Erythroblast (primary cell): ENCODE measurements at regions not wholly inside any gene's neighbourhood (a gene's known extent, or its start where the extent isn't known, plus 50 kb on each side); places are given as distances from the start of the nearest gene placed in this dataset.

Experiments
- DNase-seq, 2 experiments: peaks; one replicate each; lab custom pipeline; 2025; lab: John Stamatoyannopoulos, UW
- GATA1 ChIP-seq: IDR thresholded peaks from 2 replicates; pipeline ENCODE4 v1.6.1; 2011; ENCODE audit warnings: low read depth, mild to moderate bottlenecking, control low read depth, low read length, moderate library complexity
- POLR2A ChIP-seq: IDR thresholded peaks from 2 replicates; pipeline ENCODE4 v1.6.1; 2011; ENCODE audit warnings: mild to moderate bottlenecking, low read length

- DNase-seq, result no peak
- TF ChIP-seq POLR2A, result no peak
- TF ChIP-seq GATA1, result no peak
Measured at GRCh38 chr4:151896880-151897279, 136.1 kb upstream of the GATB start.

GRCh38 chr4:151895671-151896070, 134.9 kb upstream of the GATB start:
- TF ChIP-seq GATA1, result no peak
- no peak for TF ChIP-seq POLR2A
- DNase-seq, result no peak

GRCh38 chr4:151894246-151894645, 133.4 kb upstream of the GATB start:
- no peak for TF ChIP-seq GATA1
- DNase-seq, result no peak

DNA sequence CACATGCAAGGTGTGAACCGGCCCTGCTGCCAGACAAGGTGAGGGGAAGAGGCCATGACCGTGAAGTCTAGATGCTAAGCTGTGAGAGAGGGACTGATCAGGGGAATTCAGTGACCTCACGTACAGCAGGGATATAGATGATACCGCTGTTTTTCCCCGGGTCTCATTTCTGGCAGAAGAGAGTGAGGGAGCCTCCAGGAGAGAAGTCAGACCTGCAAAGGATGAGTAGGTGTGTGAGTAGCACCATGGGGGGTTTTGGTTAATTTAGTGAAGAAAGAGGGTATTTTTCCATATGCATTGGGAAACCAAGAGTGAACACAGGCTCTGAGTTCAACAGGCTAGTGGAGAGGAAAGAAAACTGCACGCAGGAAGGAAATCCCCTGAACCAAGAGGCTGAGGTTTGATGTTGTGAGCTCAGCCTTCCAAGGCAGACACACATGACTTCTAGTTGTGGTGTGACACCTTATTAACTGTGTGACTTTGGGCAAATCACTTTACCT, 127.6 kb upstream of the GATB start:
- no peak for DNase-seq
- TF ChIP-seq GATA1 (no peak), POLR2A (no peak)

- no peak for DNase-seq
- TF ChIP-seq POLR2A, result no peak
- no peak for TF ChIP-seq GATA1
Measured at GRCh38 chr4:151887816-151888180, 127.0 kb upstream of the GATB start.

DNA sequence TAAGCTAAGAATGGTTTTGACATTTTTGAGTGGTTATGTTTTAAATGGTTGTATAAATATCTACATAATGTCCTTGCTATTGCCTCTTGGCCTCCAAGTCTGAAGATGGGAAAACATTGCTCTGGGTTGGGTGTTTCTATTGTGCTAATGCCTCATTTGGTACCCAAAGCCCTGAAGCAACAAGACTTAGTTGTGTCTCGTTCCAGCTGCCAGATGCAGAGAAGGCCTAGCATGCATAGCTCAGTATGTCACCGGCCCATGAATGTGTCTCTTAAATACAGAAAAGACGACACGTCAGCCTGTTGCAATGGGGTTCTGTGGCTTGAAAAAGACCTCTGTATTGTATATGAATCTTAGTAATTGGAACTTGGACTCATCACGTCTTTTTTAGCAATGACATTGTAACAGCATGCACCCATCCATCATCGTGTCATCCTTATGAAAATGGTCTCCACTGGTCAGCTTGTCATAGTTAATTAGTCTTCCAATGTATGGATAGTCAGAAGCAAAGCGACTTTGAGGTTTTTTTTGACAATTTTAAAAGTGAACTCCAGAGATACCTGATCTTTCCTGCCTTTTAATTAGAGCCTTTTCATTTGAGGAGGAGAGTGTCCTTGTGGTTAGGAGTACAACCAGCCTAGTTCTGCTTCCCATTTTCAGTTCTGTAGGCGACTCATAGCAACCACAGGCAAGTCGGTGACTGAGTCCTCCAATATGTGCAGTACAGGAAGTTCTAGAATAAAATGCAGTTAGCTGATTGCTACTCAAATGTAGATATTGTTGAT, 126.4 kb upstream of the GATB start:
- TF ChIP-seq POLR2A, result no peak
- no peak for TF ChIP-seq GATA1
- DNase-seq, result no peak

GRCh38 chr4:151885123-151885522, 124.3 kb upstream of the GATB start:
- TF ChIP-seq POLR2A (no peak), GATA1 (no peak)
- no peak for DNase-seq

GRCh38 chr4:151883747-151884146, 122.9 kb upstream of the GATB start:
- no peak for DNase-seq
- TF ChIP-seq GATA1, result no peak

- no peak for DNase-seq
Measured at GRCh38 chr4:151882072-151882803, 121.4 kb upstream of the GATB start.

DNA sequence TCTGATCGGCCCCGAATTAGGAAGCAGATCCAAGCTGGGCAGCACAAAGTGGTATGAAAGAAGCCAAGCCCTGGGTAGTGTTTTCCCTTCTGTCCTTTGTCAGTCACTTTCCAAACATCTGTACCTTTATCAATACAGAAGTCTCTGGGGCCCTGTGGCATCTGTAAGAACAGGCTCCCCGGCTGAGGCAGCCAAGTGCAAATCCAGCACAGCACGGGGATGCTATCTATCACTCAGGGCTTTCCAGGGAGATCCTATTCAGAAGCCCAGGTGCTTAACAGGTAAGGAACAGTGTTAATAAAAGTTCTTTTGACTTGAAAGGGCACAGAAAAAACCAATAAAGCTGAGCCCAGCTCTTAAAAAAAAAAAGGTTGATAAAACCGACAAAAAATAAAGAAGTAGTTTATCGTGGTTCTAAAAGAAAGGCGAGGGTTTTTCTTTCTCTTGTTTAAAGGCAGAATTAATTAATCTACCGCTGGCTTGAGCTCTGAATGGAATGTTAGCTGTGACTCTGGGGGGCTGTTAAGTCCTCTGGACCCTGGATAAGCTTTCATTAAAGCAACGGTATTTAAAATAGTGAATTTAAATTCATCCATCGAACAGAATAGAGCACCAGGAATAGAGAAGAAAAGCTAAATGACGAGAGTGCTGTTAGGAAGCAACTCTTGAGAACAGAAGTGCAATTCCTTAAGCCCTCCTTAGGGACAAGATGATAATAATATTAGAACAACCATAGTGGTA, 119.1 kb upstream of the GATB start:
- DNase-seq, result no peak
- TF ChIP-seq POLR2A, result no peak
- no peak for TF ChIP-seq GATA1

More at GRCh38 chr4:151882072-151882803, 121.4 kb upstream of the GATB start:
- TF ChIP-seq GATA1, result no peak
- TF ChIP-seq POLR2A, result no peak

DNA sequence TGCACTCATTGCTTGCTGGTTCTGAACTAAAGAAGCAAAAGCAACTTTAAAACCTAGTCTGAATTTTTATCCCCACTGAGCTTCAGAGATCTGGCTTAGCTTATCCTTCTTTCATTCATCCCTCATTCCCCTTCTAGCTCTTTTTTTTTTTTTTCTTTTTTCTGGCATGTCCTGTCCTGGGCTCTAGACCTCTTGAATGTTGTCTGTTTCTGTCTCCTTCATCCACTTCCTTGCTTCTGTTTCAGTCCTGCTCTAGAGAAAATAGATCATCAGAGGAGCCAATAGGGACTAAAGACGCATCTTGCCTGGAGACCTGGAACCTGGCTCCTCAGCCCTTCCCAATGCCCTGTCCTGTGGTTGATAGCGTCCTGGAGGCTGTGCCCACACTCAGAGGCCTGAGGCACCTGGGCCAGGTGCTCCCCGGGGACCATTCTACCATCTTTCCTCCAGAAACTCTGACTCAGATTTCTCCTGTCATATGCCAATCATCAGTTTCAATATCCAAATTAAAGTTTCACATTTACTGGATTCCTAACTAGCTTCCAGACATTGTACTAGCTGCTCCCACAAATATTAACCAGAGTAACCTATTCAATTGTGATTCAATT, 115.7 kb upstream of the GATB start:
- DNase-seq, result no peak
- TF ChIP-seq POLR2A, result no peak
- no peak for TF ChIP-seq GATA1

DNA sequence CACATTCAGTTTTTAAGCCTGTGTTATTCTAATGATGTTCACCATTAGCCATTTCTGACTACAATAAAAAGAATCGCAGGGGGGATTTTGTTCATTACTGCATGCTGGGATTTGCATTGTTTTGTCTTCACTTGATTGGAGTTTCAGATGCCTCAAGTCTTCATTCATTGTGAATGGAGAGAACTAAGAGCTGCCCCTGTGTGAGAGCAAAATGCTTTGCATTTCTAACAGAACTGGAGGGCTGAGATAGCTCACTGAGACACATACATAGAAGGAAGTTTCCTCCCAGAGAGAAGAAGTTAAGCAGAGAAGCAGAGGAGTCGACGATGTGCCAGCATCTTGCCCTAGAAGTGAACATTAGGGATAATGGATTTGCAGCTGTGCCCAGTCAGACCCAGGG, 113.5 kb upstream of the GATB start:
- no peak for DNase-seq
- TF ChIP-seq GATA1, result no peak
- TF ChIP-seq POLR2A, result no peak

DNA sequence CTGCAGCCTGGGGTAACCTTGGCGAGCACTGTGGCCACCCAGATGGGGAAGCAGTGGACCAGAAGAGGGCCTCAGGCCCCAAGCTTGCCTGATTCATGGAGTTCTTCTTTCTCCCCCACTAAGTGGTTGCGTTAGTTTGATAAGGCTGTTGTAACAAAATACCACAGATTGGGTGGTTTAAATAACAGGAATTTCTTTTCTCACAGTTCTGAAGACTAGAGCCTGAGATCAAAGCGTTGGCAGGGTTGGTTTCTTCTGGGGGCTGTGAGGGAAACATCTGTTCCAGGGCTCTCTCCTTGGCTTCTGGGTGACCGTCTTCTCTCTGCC, 105.7 kb upstream of the GATB start:
- no peak for DNase-seq
- TF ChIP-seq GATA1 (no peak), POLR2A (no peak)

DNA sequence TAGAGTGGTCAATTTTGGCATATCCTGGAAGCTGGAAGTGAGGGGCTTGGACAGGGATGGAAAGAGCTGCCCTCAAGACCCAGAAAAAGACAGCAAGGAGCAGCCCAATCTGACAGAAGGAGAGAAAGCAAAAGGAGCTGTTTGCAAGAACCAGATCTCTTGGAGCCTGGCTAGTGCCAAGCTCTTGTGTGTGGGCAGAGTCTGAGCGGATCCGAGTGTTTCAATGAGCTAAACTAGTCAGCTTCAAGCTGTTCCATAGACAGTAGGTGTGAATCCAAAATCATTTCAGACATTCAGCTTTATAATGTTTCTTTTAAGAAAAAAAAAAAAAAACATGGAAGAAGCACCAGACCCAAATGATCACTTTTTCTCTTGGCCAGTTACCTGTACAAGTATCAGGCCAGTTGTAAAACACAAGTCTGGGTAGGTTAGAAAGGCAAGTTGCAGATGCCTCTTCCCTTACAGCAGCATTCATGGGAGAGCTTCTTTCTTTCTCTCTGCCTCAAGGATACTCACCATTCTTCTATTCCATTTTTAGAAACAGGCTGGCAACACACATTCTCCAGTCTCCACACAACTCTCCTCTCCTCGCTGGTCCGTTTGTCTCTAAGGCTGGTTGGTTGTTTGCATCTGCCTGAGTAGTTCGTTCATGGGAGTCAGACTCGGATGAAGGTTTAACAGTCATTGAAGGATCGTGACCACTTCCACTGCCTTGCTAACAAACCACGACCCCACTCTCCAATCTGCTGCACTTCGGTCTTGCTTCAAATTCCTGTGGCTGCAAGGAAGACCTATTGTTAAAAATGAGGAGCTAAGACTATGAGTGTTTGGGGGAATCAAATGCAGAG, 105.2 kb upstream of the GATB start:
- TF ChIP-seq POLR2A (no peak), GATA1 (no peak)
- no peak for DNase-seq
